Brain microvascular endothelial cell (primary cell): ENCODE measurements at regions not wholly inside any gene's neighbourhood (a gene's known extent, or its start where the extent isn't known, plus 50 kb on each side); places are given as distances from the start of the nearest gene placed in this dataset.

Experiments
- DNase-seq: peaks from one replicate; pipeline ENCODE4 v3.0.0-alpha.2; 2020
- H3K27ac ChIP-seq: fragments of 250-450 bp; sonication (Bioruptor Pico); 2 replicates; pipeline ENCODE4 v1.5.1; 2020; ENCODE audit warnings: mild to moderate bottlenecking, moderate library complexity
- H3K27me3 ChIP-seq: fragments of 250-450 bp; sonication (Bioruptor Pico); replicated peaks from 2 replicates; pipeline ENCODE4 v1.5.1; 2020; ENCODE audit warnings: mild to moderate bottlenecking
- H3K36me3 ChIP-seq: fragments of 250-450 bp; sonication (Bioruptor Pico); replicated peaks from 2 replicates; pipeline ENCODE4 v1.5.1; 2020; ENCODE audit warnings: mild to moderate bottlenecking
- H3K4me3 ChIP-seq: 2 replicates; pipeline ENCODE4 v1.5.1; 2011; ENCODE audit warnings: low read depth, mild to moderate bottlenecking, control low read depth, low read length, moderate library complexity
- in situ Hi-C: cut with HindIII; loops from 2 replicates; pipeline ENCODE4 v1.10.0; 2017; ENCODE audit warnings: low sequenced_read_pairs, low pct_ligation_motif_present
- TF ChIP-seq, protein P1 (sequence below): IDR thresholded peaks from 2 replicates; pipeline ENCODE4 v1.5.1; 2011; ENCODE audit warnings: low read depth, mild to moderate bottlenecking, moderate library complexity, low read length, control low read depth, inconsistent platforms; ENCODE audit errors: missing control alignments

DNA sequence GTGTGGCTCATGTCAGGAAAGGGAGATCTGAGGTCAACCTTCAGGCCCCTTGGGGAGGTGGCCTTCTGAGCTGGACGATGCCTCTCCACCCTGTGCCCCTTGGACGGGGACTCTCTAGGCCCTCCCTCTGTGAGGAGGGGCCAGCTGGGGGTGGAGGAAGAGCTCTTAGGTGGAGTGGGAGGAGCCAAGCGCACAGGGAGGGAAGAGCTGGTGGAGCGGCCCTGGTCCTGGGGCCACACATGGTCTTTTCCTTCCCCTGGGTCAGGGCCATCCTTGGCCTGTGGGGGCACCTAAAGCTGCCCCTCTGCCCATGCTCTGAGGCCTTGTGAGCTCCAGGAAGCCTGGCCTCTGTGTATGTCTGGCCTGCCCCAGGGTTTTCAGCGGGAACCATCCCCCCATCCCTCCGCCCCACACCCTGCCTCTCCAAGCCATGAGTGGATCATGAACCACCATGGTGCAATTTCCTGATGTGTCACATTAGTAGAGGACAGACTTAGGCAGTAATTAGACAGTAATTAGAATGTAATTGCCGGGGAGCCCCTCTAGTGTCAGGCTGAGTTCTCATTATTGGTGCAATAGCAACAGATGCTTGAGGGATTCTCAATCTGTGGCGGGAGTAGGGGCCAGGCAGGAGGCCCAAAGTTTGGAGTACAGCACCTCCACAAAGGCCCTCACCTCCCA lies 63.0 kb downstream of the GLI2 start:
- Histone ChIP-seq H3K27me3 (no peaks in the 10 kb centered on the region), H3K4me3 (no peak overlapping the region), H3K27ac (no peak overlapping the region), H3K36me3 (no peaks in the 10 kb centered on the region)
- TF ChIP-seq, protein P1, sequence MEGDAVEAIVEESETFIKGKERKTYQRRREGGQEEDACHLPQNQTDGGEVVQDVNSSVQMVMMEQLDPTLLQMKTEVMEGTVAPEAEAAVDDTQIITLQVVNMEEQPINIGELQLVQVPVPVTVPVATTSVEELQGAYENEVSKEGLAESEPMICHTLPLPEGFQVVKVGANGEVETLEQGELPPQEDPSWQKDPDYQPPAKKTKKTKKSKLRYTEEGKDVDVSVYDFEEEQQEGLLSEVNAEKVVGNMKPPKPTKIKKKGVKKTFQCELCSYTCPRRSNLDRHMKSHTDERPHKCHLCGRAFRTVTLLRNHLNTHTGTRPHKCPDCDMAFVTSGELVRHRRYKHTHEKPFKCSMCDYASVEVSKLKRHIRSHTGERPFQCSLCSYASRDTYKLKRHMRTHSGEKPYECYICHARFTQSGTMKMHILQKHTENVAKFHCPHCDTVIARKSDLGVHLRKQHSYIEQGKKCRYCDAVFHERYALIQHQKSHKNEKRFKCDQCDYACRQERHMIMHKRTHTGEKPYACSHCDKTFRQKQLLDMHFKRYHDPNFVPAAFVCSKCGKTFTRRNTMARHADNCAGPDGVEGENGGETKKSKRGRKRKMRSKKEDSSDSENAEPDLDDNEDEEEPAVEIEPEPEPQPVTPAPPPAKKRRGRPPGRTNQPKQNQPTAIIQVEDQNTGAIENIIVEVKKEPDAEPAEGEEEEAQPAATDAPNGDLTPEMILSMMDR: no peak
- in situ Hi-C loops: no loop called here
- no peak for DNase-seq

DNA sequence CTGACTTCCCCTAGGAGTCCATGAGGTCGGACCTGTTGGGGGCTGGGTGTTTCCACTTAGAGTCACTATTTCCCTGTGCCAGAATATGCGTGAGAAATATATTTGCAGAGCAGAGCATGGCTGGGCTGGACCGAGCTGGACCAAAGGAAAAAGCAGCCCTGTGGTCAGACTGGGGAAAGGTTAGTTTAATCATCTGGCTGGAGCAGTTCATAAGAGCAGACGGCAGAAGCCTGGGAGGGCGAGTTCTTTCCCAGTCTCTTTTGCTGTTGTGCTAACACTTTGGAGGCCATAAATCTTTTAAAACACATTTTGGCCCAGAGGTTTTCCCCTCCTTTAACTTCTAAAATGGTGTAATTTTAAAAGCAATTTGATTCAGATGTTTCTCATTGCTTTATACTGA lies 66.5 kb downstream of the GLI2 start:
- Histone ChIP-seq H3K27me3 (no peaks in the 10 kb centered on the region), H3K36me3 (no peaks in the 10 kb centered on the region), H3K4me3 (no peak overlapping the region), H3K27ac (no peak overlapping the region)
- in situ Hi-C loops: no loop called here
- no peak for DNase-seq
- TF ChIP-seq, protein P1: no peak

DNA sequence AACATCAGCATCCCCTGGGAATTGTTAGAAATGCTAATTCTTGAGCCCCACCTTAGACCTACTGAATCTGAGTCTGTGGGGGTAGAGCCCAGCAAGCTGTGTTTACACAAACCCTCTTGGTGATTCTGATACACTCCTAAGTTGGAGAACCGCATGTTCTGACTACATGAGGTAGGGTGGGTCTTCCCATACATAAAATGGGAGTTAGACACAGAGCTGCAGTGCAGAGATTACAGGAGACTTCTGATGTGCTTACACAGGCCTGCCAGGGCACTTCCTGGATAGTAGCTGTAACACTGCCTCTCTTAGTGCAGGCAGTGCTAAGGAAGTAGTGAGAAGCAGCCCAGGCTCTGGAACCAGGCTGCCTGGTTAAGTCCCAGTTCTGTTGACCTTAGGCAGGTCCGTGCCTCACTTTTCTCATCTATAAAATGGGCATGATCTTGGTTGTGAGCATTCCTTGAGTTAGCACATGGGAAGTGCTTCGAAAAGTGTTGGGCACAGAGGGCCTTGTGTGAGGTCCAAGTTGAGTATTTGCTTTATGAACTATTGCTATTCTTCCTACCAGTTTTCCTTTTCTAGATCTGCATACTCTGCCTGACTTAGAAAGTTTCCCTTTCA lies 67.3 kb downstream of the GLI2 start:
- Histone ChIP-seq H3K27me3 (no peaks in the 10 kb centered on the region), H3K27ac (no peak overlapping the region), H3K4me3 (no peak overlapping the region), H3K36me3 (no peaks in the 10 kb centered on the region)
- no peak for DNase-seq
- in situ Hi-C loops: no loop called here
- TF ChIP-seq, protein P1: no peak

DNA sequence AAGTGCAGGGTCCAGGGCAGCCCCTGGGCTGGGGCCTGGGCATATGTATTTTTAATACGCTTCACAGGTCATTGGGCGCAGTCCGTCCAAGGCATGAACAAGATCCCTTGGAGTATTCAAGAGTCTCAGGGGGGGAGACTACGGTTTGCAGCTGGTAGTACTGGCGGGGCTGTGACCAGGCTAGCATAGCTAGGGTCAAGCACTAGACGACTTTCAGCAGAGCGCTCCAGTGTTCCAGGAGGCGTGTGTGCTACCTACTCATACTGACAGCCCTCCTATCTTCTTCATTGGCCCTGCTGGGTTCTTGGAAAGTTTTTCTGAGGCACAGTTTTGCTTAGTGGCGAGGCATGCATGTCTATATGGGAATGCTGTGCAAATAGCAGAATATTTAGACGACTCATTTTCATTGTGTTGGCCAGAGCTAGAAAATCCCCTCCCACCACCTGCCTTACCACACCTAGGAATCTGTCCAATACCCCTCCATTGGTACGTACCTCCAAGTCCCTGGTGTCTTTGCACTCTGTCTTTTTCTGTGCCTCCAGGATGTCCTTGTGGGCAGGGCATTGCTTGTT lies 68.2 kb downstream of the GLI2 start:
- no peak overlapping the region for H3K4me3 ChIP-seq
- in situ Hi-C loops: no loop called here
- H3K27ac ChIP-seq: no peak overlapping the region
- TF ChIP-seq, protein P1: no peak
- no peak for DNase-seq
- H3K27me3 ChIP-seq: no peaks in the 10 kb centered on the region
- peaks cover 7% of the 10 kb centered on the region for H3K36me3 ChIP-seq

DNA sequence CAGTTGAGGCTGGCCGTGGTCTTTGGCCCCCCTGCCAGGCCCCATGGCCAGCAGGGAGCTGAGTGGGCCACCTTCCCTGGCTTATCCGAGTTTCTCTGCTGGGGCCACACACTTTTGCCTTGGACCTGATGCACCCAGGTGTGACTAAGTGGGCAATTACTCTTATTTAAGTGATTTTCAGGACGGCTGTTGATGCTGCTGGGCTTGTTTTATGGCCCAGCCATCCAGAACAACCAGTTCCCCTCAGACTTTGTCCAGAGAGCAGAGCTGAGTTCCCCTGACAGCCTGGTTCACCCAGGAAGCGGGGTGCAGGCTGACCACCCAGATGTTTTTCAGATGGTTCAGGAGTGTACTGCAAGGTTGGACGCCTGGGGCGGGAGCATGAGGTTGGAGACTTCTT lies 68.8 kb downstream of the GLI2 start:
- Histone ChIP-seq H3K4me3 (no peak overlapping the region), H3K27ac (no peak overlapping the region), H3K36me3 (peaks cover 8% of the 10 kb centered on the region), H3K27me3 (no peaks in the 10 kb centered on the region)
- in situ Hi-C loops: no loop called here
- DNase-seq: no peak
- TF ChIP-seq, protein P1: no peak
